Activated T-cell treated with anti-CD3 and anti-CD28 coated beads for 1 hour (primary cell): ENCODE measurements at regions not wholly inside any gene's neighbourhood (a gene's known extent, or its start where the extent isn't known, plus 50 kb on each side); places are given as distances from the start of the nearest gene placed in this dataset.
"Not testable (repeated sequence)": the region's sequence is repeated elsewhere in the genome, so short reads cannot be mapped to it uniquely, and the experiment has no call there.

Source experiments
- DNase-seq: peaks from one replicate; pipeline ENCODE4 v3.0.0-alpha.2; 2020; ENCODE audit warnings: low read depth

DNA sequence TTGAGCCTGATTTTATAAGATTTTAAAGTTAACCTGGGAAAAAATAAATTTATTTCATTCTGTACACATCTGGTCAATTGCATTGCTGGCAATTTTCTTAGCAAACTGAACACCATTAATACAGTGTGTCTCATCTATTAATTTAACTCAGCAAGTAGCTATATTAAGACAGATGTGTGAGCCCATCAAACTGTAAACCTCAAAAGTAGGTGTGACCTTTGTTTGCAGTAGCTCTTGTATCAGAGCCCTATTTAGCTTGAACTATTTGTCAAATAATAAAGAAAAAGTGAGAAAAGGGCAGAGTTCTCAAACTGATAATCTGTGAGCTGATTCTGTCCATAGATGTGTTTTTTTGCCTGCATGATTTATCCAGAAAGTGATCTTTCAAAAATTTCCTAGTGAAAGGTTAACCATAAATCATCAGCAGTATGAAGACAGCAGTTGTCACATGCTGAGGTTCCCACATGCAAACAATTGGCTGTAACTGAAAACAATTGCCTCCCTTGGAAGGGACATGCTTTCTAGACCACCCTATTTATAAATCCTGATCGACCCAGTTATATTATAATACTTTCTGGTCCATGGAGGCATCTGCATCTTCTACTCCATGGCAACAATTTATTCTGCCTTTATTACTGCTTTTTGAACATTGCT is 646.5 kb downstream of the NSUN3 start:
- DNase-seq, result no peak

GRCh38 chr3:94714194-94714593 is 651.3 kb downstream of the NSUN3 start:
- DNase-seq, result no peak

DNA sequence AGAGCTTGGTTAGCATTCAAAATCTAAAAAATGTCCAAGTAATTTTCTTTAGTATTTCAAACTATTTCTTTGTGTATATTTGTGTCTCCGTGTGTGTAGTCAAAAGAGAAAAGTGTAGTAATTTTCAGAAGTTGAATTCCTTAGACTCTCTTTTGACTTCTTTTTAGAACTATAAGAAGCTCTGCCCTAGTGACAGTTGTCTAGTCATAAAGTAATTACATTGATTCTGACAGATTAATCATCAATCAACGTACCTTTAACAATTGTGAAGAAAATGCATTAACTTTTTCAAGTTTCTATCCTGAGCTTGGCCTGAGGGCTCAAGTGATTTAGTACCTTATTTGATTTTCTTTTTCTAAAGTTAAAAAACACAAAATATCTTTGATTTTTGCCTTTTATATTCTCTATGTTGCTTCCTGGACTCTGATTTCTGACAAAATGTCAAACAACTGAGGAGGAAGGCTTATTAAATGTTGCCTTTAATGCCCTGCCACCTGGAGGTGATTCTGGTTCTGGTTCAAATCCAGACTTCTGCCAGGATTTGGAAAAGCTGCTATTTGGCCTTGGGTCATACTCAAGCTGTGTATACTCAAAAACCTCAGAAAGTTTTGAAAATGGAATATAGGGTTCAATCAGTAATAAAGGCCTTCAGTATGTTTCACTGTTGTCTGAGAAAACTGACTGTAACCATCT is 653.6 kb downstream of the NSUN3 start:
- DNase-seq, result no peak

DNA sequence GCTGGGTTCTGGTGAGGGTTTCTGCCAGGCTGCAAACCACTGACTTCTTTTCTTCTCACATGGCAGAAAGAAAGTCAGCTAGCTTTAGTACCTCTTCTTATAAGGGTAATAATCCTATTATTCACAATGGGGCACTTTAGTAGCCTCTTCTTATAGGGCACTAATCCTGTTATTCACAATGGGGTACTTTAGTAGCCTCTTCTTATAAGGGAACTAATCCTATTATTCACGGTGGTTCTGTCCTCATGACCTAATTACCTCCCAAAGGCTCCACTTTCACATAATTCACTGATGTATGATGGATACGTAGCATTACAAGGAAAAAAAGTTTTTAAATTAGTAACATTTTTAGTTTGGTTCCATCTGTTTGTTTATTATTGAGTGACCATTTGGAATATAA is 671.3 kb downstream of the NSUN3 start:
- no peak for DNase-seq

- no peak for DNase-seq
Measured at GRCh38 chr3:94735354-94735753, 672.5 kb downstream of the NSUN3 start.

DNA sequence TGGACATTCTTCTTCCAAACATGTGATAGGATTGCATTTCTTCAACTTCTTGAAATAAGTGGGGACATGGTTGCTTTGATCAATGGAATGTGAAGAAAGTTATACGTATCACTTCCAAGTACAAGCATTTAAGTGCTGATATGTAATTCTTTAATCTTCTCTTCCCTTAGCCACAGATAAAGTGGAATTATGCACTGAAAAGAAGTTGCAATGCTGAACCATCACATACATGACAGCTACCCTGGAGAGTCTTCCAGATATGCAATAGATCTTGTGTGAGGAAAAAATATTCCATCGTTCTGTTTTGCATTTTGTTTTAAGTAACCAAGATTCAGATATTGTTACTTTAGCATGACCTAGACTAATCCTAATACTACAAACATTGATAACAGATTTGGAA is 674.3 kb downstream of the NSUN3 start:
- DNase-seq, result no peak

- DNase-seq, result no peak
Measured at GRCh38 chr3:94739420-94739819, 676.6 kb downstream of the NSUN3 start.

GRCh38 chr3:94758751-94759150 is 695.9 kb downstream of the NSUN3 start:
- no peak for DNase-seq

- no peak for DNase-seq
Measured at GRCh38 chr3:94772402-94772801, 709.5 kb downstream of the NSUN3 start.

DNA sequence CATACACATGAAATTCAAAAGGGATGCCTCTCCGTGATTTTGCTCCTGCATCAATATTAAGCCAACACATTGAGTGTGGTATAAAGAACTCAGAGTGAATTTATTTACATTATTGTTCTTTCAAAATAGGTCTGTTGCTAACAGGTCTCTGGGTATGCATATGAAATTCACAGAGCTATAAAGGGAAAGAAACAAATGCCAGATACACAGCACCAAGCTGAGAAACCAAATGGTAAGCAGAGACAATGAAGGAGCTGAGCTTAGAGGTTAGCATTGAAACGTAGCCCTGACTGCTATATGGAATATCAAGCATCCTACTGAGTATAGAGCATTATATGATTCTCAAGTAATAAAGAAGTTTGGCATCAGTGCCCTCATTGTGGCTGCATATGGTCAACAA is 712.9 kb downstream of the NSUN3 start:
- DNase-seq, result no peak

DNA sequence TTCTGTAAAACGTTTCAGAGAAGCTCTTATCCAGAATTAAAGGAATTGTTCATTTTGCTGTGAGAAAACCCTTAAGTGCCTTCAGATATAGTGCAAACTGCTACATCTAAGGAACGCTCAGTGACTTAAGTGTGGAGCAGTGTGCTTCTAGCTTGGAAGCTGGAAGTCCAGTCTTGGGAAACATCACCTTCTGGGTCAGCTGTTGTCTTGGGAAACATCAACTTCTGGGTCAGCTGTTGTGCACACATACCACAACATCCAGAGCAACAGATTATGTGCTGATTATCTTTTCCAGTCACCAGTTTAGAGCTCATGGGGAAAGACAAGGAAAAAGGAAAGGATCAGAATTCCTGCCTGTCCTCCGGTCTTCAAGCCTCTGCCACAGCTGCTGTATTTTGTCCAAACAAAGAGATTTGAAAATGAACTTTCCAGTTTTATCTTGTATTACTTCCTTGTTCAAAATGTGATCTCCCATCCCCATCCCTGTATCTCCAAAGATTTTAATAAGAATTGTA is 713.6 kb downstream of the NSUN3 start:
- DNase-seq, result no peak

GRCh38 chr3:94778289-94778688 is 715.4 kb downstream of the NSUN3 start:
- no peak for DNase-seq

DNA sequence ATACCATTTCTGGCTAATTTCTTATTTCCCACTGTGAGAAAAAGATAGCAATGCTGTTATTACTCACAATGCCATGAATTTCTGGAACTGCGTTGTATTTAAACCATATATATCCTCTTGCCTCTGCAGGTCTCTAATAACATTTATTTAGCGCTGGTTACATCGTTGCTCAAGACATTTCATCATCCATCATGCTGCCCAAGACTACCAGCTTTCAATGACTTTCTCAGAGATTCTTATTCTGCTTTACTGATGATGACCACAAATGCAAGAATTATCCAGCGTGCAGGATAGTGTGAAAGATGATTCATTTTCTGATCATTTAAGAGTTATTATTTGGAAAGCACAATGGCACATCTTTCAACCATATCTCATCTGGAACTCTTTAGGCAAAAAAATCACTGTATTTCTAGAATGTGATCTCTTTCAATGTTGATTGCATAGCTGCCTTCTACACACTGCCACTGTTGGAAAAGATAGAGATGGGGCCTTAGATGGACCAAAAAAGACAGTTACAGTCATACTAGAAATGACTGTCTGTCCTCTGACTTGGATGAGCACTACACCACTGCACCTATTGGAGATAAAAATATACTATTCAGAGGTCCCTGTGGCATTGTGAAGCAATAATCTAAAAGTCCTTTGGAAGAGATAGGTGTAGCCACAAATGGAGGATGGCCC is 716.1 kb downstream of the NSUN3 start:
- no peak for DNase-seq

DNA sequence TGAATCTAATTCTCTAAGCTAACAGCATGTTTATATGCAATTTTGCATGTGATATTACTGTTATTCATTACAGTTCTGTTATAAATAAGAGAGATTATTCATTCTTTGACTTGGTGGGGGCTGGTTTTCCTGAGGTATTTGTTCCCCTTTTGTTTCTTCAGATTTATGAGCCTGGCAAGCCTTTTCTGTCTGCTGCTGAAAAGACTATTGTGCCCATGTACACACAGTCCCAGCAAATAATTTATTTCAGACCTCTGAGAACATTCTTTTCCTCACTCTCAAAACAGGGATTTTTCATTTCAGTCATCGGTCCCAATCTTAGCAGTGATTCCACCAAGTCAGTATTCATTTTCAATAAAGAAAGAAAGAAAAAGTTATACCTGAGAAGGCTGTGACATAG is 716.8 kb downstream of the NSUN3 start:
- no peak for DNase-seq

DNA sequence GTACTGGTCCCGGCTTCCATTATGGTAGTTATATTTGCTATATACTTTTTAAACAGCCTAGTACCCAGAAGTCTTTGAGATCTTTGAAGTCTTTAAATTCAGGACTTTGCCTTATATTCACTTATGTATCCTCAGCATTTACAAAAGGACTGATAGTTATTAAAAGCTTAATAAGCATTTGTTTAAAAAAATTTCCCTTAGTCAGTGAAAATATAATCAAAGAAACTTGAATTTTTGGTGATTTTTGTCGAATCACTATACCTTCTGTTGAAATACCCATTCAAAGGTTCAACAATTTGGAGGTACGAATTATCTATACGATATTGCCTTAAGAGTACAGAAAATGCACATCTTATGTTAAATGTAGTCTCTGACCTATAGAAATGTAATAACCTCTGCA is 721.4 kb downstream of the NSUN3 start:
- DNase-seq, result no peak

DNA sequence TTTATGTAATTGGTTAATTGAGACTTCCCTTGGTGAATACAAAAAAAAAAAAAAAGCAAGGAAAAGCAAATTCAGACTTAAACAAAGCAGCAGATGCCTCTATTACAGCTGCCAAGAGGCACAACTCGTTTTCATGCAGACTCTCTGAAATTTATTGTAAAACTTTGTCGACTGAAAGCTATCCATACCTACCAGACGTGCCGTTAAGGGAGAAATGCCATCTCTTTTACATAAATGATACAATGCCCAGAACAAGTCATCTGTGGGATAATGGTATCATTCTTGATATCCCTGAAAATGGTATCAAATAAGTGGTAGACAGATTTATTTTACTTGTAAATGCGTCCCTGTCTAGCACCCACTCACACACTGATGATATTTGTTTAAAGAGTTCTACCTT is 724.2 kb downstream of the NSUN3 start:
- DNase-seq, result no peak

GRCh38 chr3:94787734-94788270 is 724.9 kb downstream of the NSUN3 start:
- no peak for DNase-seq

DNA sequence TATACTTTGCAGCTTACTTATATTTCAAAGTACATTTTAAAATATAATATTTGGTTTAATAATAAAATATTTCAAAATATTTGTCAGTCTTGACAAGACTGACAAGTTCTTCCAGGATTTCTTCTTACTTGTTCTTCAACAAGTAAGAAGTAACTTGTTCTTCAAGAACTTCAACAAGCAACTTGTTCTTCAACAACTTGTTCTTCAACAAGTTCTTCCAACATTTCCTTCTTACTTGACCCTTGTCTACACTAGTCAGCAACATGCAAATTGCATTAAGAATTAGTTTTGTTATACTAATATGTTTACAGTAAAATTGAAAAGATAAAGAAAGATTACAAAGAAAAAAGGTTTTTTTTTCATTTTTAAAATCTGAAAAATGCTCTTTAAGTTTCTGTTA is 731.7 kb downstream of the NSUN3 start:
- DNase-seq, result no peak

- no peak for DNase-seq
Measured at GRCh38 chr3:94799420-94800060, 736.7 kb downstream of the NSUN3 start.

GRCh38 chr3:94811836-94812235 is 749.0 kb downstream of the NSUN3 start:
- DNase-seq, result no peak

DNA sequence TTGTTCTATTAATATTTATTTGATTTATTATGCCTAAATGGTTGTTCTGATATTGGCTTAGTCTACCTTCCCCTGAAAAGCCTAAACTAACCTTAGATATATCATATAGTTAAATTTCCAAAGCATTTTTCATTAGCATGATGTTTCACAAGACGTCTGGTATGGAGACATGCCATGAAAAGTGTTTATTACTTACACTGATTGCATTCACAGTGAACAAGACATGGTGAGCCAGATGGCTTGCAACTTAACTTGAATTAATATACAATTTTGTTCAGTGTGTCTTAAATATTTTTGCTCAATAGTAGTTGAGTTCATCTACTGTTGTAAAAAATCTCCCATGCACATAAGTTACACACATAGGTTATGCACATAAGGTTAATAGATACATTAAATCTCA is 758.4 kb downstream of the NSUN3 start:
- DNase-seq, result no peak

DNA sequence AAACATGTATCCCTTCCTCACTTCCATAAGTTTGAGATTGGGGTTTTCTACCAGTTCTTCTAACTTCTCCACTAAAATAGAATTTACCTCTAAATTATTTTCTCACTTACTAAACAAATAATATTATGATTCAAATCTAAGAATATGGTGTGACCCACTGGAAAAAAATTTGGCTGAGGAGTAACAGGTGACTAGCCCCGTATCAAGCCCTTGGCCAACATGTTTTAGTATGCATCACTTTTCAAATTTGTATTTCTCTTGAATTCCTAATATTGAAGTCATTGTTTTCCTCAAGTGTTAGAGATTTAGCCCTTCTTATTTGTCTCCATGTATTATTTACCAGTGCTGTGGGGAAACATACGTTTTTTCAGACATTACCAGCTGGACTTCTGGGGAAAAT is 759.4 kb downstream of the NSUN3 start:
- no peak for DNase-seq

- DNase-seq, result not testable (repeated sequence)
Measured at GRCh38 chr3:94846251-94846650, 783.4 kb downstream of the NSUN3 start.
